ENCODE measurements at regions not wholly inside any gene's neighbourhood (a gene's known extent, or its start where the extent isn't known, plus 50 kb on each side); places are given as distances from the start of the nearest gene placed in this dataset.

- POLR2A ChIA-PET: no interaction called here
- H3K27ac ChIP-seq (ENCODE audit: low read length): no peak overlapping the region
- BruUV-seq (replicated peaks): no TSS peak
- ATAC-seq (no peak), DNase-seq (ENCODE audit: low read depth, low spot score) (no peak)
- in situ Hi-C loops (cut with HindIII; ENCODE audit: low pct_unique_long_range_greater_than_20kb, low sequenced_read_pairs): no loop called here
- TF ChIP-seq POLR2AphosphoS5 (IDR thresholded peaks at IDR 0.05; ENCODE audit: low read depth, low read length): no peak
- no peak for TF ChIP-seq TCF7L2 (IDR thresholded peaks at IDR 0.05; ENCODE audit: low read depth, low read length)
- no peak for TF ChIP-seq SIN3A (IDR thresholded peaks at IDR 0.05; ENCODE audit: borderline replicate concordance, insufficient read depth, low read depth, low read length)
- TF ChIP-seq REST (IDR thresholded peaks at IDR 0.05; ENCODE audit: insufficient read depth in 1 of 2, low read depth in 2 of 2, low read length in 1 of 2): no peak
- TF ChIP-seq CTCF (IDR thresholded peaks at IDR 0.05): no peak
- intact Hi-C loops (cut with micrococcal nuclease; ENCODE audit: unreplicated experiment): no loop called here
- H3K9me3 ChIP-seq (ENCODE audit: control insufficient read depth, insufficient read depth, low read depth, low read length): no peaks in the 10 kb centered on the region
- no peaks in the 10 kb centered on the region for H3K4me1 ChIP-seq (ENCODE audit: control insufficient read depth, insufficient read depth, low read length)
- no peaks in the 10 kb centered on the region for H3K27me3 ChIP-seq (ENCODE audit: control insufficient read depth, insufficient read depth, low read length)
- no peak overlapping the region for H3K4me3 ChIP-seq (ENCODE audit: low read depth in 2 of 2, low read length in 2 of 2)
- H3K36me3 ChIP-seq (ENCODE audit: control insufficient read depth, insufficient read depth, low read length): no peaks in the 10 kb centered on the region
- CTCF ChIA-PET: no interaction called here
Observed at GRCh38 chr16:54843424-54843750, 87.3 kb upstream of the IRX5 start.

- Histone ChIP-seq H3K9me3 (ENCODE audit: control insufficient read depth, insufficient read depth, low read depth, low read length) (no peaks in the 10 kb centered on the region), H3K4me3 (ENCODE audit: low read depth in 2 of 2, low read length in 2 of 2) (no peak overlapping the region), H3K27me3 (ENCODE audit: control insufficient read depth, insufficient read depth, low read length) (no peaks in the 10 kb centered on the region), H3K36me3 (ENCODE audit: control insufficient read depth, insufficient read depth, low read length) (no peaks in the 10 kb centered on the region), H3K4me1 (ENCODE audit: control insufficient read depth, insufficient read depth, low read length) (no peaks in the 10 kb centered on the region), H3K27ac (ENCODE audit: low read length) (no peak overlapping the region)
- no peak for TF ChIP-seq POLR2AphosphoS5 (IDR thresholded peaks at IDR 0.05; ENCODE audit: low read depth, low read length)
- TF ChIP-seq TCF7L2 (IDR thresholded peaks at IDR 0.05; ENCODE audit: low read depth, low read length): no peak
- no peak for TF ChIP-seq REST (IDR thresholded peaks at IDR 0.05; ENCODE audit: insufficient read depth in 1 of 2, low read depth in 2 of 2, low read length in 1 of 2)
- TF ChIP-seq SIN3A (IDR thresholded peaks at IDR 0.05; ENCODE audit: borderline replicate concordance, insufficient read depth, low read depth, low read length): no peak
- TF ChIP-seq CTCF (IDR thresholded peaks at IDR 0.05): no peak
- intact Hi-C loops (cut with micrococcal nuclease; ENCODE audit: unreplicated experiment) (no loop called here), in situ Hi-C loops (cut with HindIII; ENCODE audit: low pct_unique_long_range_greater_than_20kb, low sequenced_read_pairs) (no loop called here)
- no TSS peak for BruUV-seq (replicated peaks)
- ChIA-PET CTCF (no interaction called here), POLR2A (no interaction called here)
- DNase-seq (ENCODE audit: low read depth, low spot score) (no peak), ATAC-seq (no peak)
Observed at GRCh38 chr16:54842743-54843423, 87.8 kb upstream of the IRX5 start.
